Thyroid gland (tissue), 4 donors: ENCODE measurements at regions not wholly inside any gene's neighbourhood (a gene's known extent, or its start where the extent isn't known, plus 50 kb on each side); places are given as distances from the start of the nearest gene placed in this dataset.

Source experiments
- DNase-seq, 2 donors: peaks; one replicate each; pipeline ENCODE4 v3.0.0-alpha.2; 2019
- H3K27ac ChIP-seq, 3 donors: fragments of 200-600 bp; sonication (generic); 1 replicate in 2 of 3; 2 replicates in 1 of 3; pipeline ENCODE4 v1.5.1; 2016 to 2019; ENCODE audit warnings: mild to moderate bottlenecking in 1 of 3, moderate library complexity in 1 of 3
- H3K27me3 ChIP-seq: fragments of 200-600 bp; sonication (generic); one replicate; pipeline ENCODE4 v1.5.1; 2019
- H3K36me3 ChIP-seq, 2 donors: fragments of 200-600 bp; sonication (generic); one replicate each; pipeline ENCODE4 v1.5.1; 2016 to 2019
- H3K4me1 ChIP-seq, 2 donors: fragments of 200-600 bp; sonication (generic); one replicate each; pipeline ENCODE4 v1.5.1; 2017 to 2019
- H3K4me3 ChIP-seq, 3 donors: fragments of 200-600 bp; sonication (generic); replicated peaks in 1 of 3; 1 replicate in 2 of 3; 2 replicates in 1 of 3; pipeline ENCODE4 v1.5.1; 2016; ENCODE audit warnings: mild to moderate bottlenecking in 1 of 3
- H3K9me3 ChIP-seq: fragments of 200-600 bp; sonication (generic); one replicate; pipeline ENCODE4 v1.5.1; 2017
- CTCF ChIP-seq, 6 experiments: fragments of 200-600 bp in 3 of 6; fragments of 450-650 bp in 3 of 6; sonication (generic) in 3 of 6; IDR thresholded peaks; one replicate each; pipeline ENCODE4 v1.5.1; 2016 to 2019; ENCODE audit warnings: antibody characterized with exemption in 6 of 6, mild to moderate bottlenecking in 2 of 6, inconsistent platforms in 1 of 6, moderate library complexity in 1 of 6
- POLR2A ChIP-seq, 2 donors: fragments of 450-650 bp; IDR thresholded peaks; one replicate each; pipeline ENCODE4 v1.6.1; 2017; ENCODE audit warnings: antibody characterized with exemption in 2 of 2, mild to moderate bottlenecking in 2 of 2, moderate library complexity in 1 of 2
- WGBS, 2 donors: methylation state at CpG; one replicate each; pipeline ENCODE4 v1.1.5; 2017; 5-methylcytosine and 5-hydroxymethylcytosine counted together
- intact Hi-C: fragments of 100-400 bp; cut with DNase I; formaldehyde crosslinking; loops from one replicate; pipeline ENCODE4 v1.15.1; 2023

GRCh38 chr20:36824142-36824940 lies 50.8 kb upstream of the DSN1 start:
- intact Hi-C loops = no loop called here
- H3K36me3 ChIP-seq = peaks cover 17 to 20% of the 10 kb centered on the region in 2 donors
- peak overlapping the region; percentile 85 to 93 (median 91) for H3K27ac ChIP-seq
- peak; percentile 62 to 67 for DNase-seq
- H3K27me3 ChIP-seq = no peaks in the 10 kb centered on the region
- H3K4me1 ChIP-seq = peaks cover 48 to 64% of the 10 kb centered on the region in 2 donors
- WGBS, 2 donors = 50 to 55% methylated on average over 8 of the region's 8 CpGs
- TF ChIP-seq POLR2A (IDR thresholded peaks at IDR 0.05) (no peak), CTCF (IDR thresholded peaks at IDR 0.05) (no peak)
- H3K4me3 ChIP-seq = no peak overlapping the region
- H3K9me3 ChIP-seq = no peaks in the 10 kb centered on the region

GRCh38 chr20:36825385-36826104 lies 50.4 kb upstream of the TLDC2 start:
- Histone ChIP-seq H3K4me3 (no peak overlapping the region), H3K27me3 (no peaks in the 10 kb centered on the region), H3K4me1 (peaks cover 41 to 59% of the 10 kb centered on the region in 2 donors), H3K9me3 (no peaks in the 10 kb centered on the region), H3K36me3 (peaks cover 17 to 20% of the 10 kb centered on the region in 2 donors), H3K27ac (peak overlapping the region; percentile 85 to 93 (median 91))
- peak; percentile 28 to 32 for DNase-seq
- intact Hi-C loops = no loop called here
- WGBS, 2 donors = 64 to 70% methylated on average over 17 of the region's 17 CpGs
- no peak for TF ChIP-seq CTCF (IDR thresholded peaks at IDR 0.05)
- no peak for TF ChIP-seq POLR2A (IDR thresholded peaks at IDR 0.05)
